ENCODE measurements at regions not wholly inside any gene's neighbourhood (a gene's known extent, or its start where the extent isn't known, plus 50 kb on each side); places are given as distances from the start of the nearest gene placed in this dataset.

- H3K27ac Mint-ChIP-seq: no peak overlapping the region
- no peak overlapping the region for H3K4me3 Mint-ChIP-seq
- H3K27me3 Mint-ChIP-seq: peaks cover 4% of the 10 kb centered on the region
- no peaks in the 10 kb centered on the region for H3K9me3 Mint-ChIP-seq
- DNase-seq (ENCODE audit: extremely low spot score, unreplicated experiment): no peak
- no peaks in the 10 kb centered on the region for H3K4me1 Mint-ChIP-seq (ENCODE audit: unreplicated experiment)
- no peaks in the 10 kb centered on the region for H3K36me3 Mint-ChIP-seq
- TF ChIP-seq CTCF (conservative IDR thresholded peaks at IDR 0.05): no peak
Measured at GRCh38 chr2:8090748-8091700, 590.8 kb upstream of the ID2 start.

- Mint-ChIP-seq H3K4me1 (ENCODE audit: unreplicated experiment) (no peaks in the 10 kb centered on the region), H3K36me3 (no peaks in the 10 kb centered on the region), H3K27ac (no peak overlapping the region), H3K4me3 (no peak overlapping the region), H3K9me3 (no peaks in the 10 kb centered on the region), H3K27me3 (peaks cover 4% of the 10 kb centered on the region)
- TF ChIP-seq CTCF (conservative IDR thresholded peaks at IDR 0.05): no peak
- DNase-seq (ENCODE audit: extremely low spot score, unreplicated experiment): no peak
Measured at GRCh38 chr2:8094526-8094925, 587.3 kb upstream of the ID2 start.

DNA sequence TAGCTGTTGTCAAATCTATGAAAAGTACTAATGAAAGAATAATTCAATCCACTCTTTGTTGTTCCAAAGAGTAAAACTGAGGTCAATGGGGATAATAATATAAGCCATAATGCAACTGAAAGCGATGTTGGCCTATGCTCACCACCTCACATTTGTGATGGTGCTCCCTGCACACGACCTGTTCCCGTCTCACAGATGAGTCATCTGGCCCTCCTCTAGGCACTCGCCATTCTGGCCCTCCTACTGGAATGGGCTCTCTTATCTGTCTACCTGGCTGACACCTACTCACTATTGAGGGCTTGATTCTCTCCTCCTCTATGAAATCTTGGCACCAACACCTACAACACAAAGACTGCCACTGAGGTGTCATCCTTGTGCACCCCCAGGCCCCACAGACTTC, 585.9 kb upstream of the ID2 start:
- no peaks in the 10 kb centered on the region for H3K36me3 Mint-ChIP-seq
- no peaks in the 10 kb centered on the region for H3K4me1 Mint-ChIP-seq (ENCODE audit: unreplicated experiment)
- H3K27me3 Mint-ChIP-seq: peaks cover 7% of the 10 kb centered on the region
- no peak for TF ChIP-seq CTCF (conservative IDR thresholded peaks at IDR 0.05)
- H3K4me3 Mint-ChIP-seq: no peak overlapping the region
- H3K27ac Mint-ChIP-seq: no peak overlapping the region
- DNase-seq (ENCODE audit: extremely low spot score, unreplicated experiment): no peak
- no peaks in the 10 kb centered on the region for H3K9me3 Mint-ChIP-seq

DNA sequence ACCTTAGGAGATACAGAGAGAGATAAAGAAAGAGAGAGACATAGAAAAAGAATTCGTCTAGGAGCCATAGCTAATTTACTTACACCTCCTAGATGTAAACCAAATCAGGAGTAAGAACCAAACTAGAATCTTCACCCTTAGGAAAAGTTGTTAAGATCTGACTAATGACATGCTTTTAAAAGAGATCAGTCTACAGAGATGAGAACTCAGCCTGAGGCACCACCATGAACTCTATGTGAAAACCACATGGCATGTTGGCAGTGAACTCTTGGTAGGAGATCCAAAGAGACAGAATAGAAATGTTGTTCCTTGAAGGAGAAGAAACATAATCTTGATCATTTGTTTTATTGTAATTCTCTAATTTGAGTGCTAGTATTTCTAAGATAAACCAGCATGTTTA, 585.4 kb upstream of the ID2 start:
- Mint-ChIP-seq H3K27me3 (peaks cover 7% of the 10 kb centered on the region), H3K4me3 (no peak overlapping the region), H3K9me3 (no peaks in the 10 kb centered on the region), H3K4me1 (ENCODE audit: unreplicated experiment) (no peaks in the 10 kb centered on the region), H3K27ac (no peak overlapping the region), H3K36me3 (no peaks in the 10 kb centered on the region)
- TF ChIP-seq CTCF (conservative IDR thresholded peaks at IDR 0.05): no peak
- no peak for DNase-seq (ENCODE audit: extremely low spot score, unreplicated experiment)

- no peak overlapping the region for H3K4me3 Mint-ChIP-seq
- no peak overlapping the region for H3K27ac Mint-ChIP-seq
- H3K4me1 Mint-ChIP-seq (ENCODE audit: unreplicated experiment): peaks cover 4% of the 10 kb centered on the region
- H3K9me3 Mint-ChIP-seq: no peaks in the 10 kb centered on the region
- no peak for DNase-seq (ENCODE audit: extremely low spot score, unreplicated experiment)
- TF ChIP-seq CTCF (conservative IDR thresholded peaks at IDR 0.05): no peak
- no peaks in the 10 kb centered on the region for H3K36me3 Mint-ChIP-seq
- peaks cover 4% of the 10 kb centered on the region for H3K27me3 Mint-ChIP-seq
Measured at GRCh38 chr2:8098476-8099266, 583.2 kb upstream of the ID2 start.

Data from type B pancreatic cell (in vitro differentiated cells).